Neural progenitor cell (in vitro differentiated cells): ENCODE measurements at regions not wholly inside any gene's neighbourhood (a gene's known extent, or its start where the extent isn't known, plus 50 kb on each side); places are given as distances from the start of the nearest gene placed in this dataset.

Experiments used
- DNase-seq: peaks from one replicate; pipeline ENCODE4 v3.0.0-alpha.2; 2016; ENCODE audit warnings: low spot score
- H2AFZ ChIP-seq: fragments of 200-600 bp; sonication (generic); replicated peaks from 2 replicates; pipeline ENCODE4 v1.6.1; 2016; ENCODE audit warnings: antibody characterized with exemption
- H3F3A ChIP-seq: fragments of 200-600 bp; sonication (generic); 2 replicates; pipeline ENCODE4 v1.6.1; 2016; ENCODE audit warnings: antibody characterized with exemption, low read depth
- H3K27ac ChIP-seq: fragments of 200-600 bp; sonication (generic); 2 replicates; pipeline ENCODE4 v1.5.1; 2016; ENCODE audit warnings: mild to moderate bottlenecking
- H3K27me3 ChIP-seq: fragments of 200-600 bp; sonication (generic); 2 replicates; pipeline ENCODE4 v1.6.1; 2016; ENCODE audit warnings: mild to moderate bottlenecking, moderate library complexity
- H3K36me3 ChIP-seq: fragments of 200-600 bp; sonication (generic); 2 replicates; pipeline ENCODE4 v1.5.1; 2016
- H3K4me1 ChIP-seq: fragments of 200-600 bp; sonication (generic); 2 replicates; pipeline ENCODE4 v1.6.1; 2016; ENCODE audit warnings: mixed run types
- H3K4me2 ChIP-seq: fragments of 200-600 bp; sonication (generic); 2 replicates; pipeline ENCODE4 v1.6.1; 2016
- H3K4me3 ChIP-seq: fragments of 200-600 bp; sonication (generic); 2 replicates; pipeline ENCODE4 v1.5.1; 2016
- H3K79me2 ChIP-seq: fragments of 200-600 bp; sonication (generic); 2 replicates; pipeline ENCODE4 v1.6.1; 2016; ENCODE audit warnings: low read depth
- H3K9ac ChIP-seq: fragments of 200-600 bp; sonication (generic); 2 replicates; pipeline ENCODE4 v1.6.1; 2016
- H3K9me3 ChIP-seq: fragments of 200-600 bp; sonication (generic); 2 replicates; pipeline ENCODE4 v1.5.1; 2016; ENCODE audit warnings: low read depth
- H4K20me1 ChIP-seq: fragments of 200-600 bp; sonication (generic); 2 replicates; pipeline ENCODE4 v1.6.1; 2016; ENCODE audit warnings: low read depth
- H3K27ac Mint-ChIP-seq: 3 replicates; pipeline ENCODE4 v1.8.0; 2021; ENCODE audit warnings: mixed read lengths
- H3K27me3 Mint-ChIP-seq: 2 replicates; pipeline ENCODE4 v1.8.0; 2022; ENCODE audit warnings: low read depth, mild to moderate bottlenecking, inconsistent platforms, moderate library complexity, mixed read lengths; ENCODE audit not compliant: insufficient read depth
- H3K36me3 Mint-ChIP-seq: 3 replicates; pipeline ENCODE4 v1.8.0; 2021; ENCODE audit warnings: mixed read lengths
- H3K4me1 Mint-ChIP-seq: 3 replicates; pipeline ENCODE4 v1.8.0; 2021; ENCODE audit warnings: mixed read lengths
- H3K4me3 Mint-ChIP-seq: 3 replicates; pipeline ENCODE4 v1.8.0; 2021; ENCODE audit warnings: mild to moderate bottlenecking, moderate library complexity, mixed read lengths
- H3K9me3 Mint-ChIP-seq: 3 replicates; pipeline ENCODE4 v1.8.0; 2020; ENCODE audit warnings: mixed read lengths
- EZH2 ChIP-seq: fragments of 200-600 bp; sonication (generic); IDR thresholded peaks from 2 replicates; pipeline ENCODE4 v1.6.1; 2017; ENCODE audit warnings: antibody characterized with exemption, mild to moderate bottlenecking, moderate library complexity
- EZH2phosphoT487 ChIP-seq: fragments of 200-600 bp; sonication (generic); IDR thresholded peaks from 2 replicates; pipeline ENCODE4 v1.6.1; 2017; ENCODE audit warnings: antibody characterized with exemption
- TF ChIP-seq, protein P1 (sequence below): fragments of 200-600 bp; sonication (generic); IDR thresholded peaks from 2 replicates; pipeline ENCODE4 v1.5.1; 2017; ENCODE audit warnings: antibody characterized with exemption, mild to moderate bottlenecking

DNA sequence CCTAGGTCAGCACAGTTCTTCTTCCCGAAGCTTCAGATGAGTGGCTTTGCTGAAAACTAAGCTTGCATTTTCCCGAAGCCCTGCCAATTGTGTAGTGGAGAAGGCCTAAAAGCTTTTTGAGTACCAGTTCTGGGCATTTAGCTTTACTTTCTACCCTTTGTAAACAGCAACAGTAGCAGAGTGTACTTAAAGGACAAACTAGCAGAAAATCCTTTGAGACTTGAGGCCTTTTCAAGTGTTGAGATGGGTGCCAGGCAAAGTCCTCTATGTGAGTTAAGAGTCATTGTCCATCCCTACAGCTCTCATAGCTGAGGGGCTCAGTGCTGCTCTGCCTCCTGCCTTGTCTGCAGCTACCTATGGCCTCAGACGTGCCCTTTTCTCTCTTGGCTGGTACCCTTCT lies 368.2 kb downstream of the CCSER2 start:
- peaks cover 6% of the 10 kb centered on the region for H3K27me3 Mint-ChIP-seq
- no peaks in the 10 kb centered on the region for H4K20me1 ChIP-seq
- H3K4me3 ChIP-seq, result no peak overlapping the region
- no peaks in the 10 kb centered on the region for H3K79me2 ChIP-seq
- no peak overlapping the region for H3K4me2 ChIP-seq
- H3K36me3 Mint-ChIP-seq, result no peaks in the 10 kb centered on the region
- H3K27ac ChIP-seq, result no peak overlapping the region
- TF ChIP-seq EZH2, result no peak
- TF ChIP-seq, protein P1, sequence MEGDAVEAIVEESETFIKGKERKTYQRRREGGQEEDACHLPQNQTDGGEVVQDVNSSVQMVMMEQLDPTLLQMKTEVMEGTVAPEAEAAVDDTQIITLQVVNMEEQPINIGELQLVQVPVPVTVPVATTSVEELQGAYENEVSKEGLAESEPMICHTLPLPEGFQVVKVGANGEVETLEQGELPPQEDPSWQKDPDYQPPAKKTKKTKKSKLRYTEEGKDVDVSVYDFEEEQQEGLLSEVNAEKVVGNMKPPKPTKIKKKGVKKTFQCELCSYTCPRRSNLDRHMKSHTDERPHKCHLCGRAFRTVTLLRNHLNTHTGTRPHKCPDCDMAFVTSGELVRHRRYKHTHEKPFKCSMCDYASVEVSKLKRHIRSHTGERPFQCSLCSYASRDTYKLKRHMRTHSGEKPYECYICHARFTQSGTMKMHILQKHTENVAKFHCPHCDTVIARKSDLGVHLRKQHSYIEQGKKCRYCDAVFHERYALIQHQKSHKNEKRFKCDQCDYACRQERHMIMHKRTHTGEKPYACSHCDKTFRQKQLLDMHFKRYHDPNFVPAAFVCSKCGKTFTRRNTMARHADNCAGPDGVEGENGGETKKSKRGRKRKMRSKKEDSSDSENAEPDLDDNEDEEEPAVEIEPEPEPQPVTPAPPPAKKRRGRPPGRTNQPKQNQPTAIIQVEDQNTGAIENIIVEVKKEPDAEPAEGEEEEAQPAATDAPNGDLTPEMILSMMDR, result no peak
- no peak for TF ChIP-seq EZH2phosphoT487
- H3K9me3 Mint-ChIP-seq, result peaks cover 8% of the 10 kb centered on the region
- no peak overlapping the region for H3K4me3 Mint-ChIP-seq
- no peaks in the 10 kb centered on the region for H3K36me3 ChIP-seq
- peak overlapping the region; percentile 77 for H2AFZ ChIP-seq
- no peaks in the 10 kb centered on the region for H3F3A ChIP-seq
- no peaks in the 10 kb centered on the region for H3K4me1 ChIP-seq
- H3K4me1 Mint-ChIP-seq, result peaks cover 8% of the 10 kb centered on the region
- no peak overlapping the region for H3K27ac Mint-ChIP-seq
- no peak for DNase-seq
- H3K9me3 ChIP-seq, result no peaks in the 10 kb centered on the region
- no peaks in the 10 kb centered on the region for H3K27me3 ChIP-seq
- H3K9ac ChIP-seq, result no peak overlapping the region

DNA sequence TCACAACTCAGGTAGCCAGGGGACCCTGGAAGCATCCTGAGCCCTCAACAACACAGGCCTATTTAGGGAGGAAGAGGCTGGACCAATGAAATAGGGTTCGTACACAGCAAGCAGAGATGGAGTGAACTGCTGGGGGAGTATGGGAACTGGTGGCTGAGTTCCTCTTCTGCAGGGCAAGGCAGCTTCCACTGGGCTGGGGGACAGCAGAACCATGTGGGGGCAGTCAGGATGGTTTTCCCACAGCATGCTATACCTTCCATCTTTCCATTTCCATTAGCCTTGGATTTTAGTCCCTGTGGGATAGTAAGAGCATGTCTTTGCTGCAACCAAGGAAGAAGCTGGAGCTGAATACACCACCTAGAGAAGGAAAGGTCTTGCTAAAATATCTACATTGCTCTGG lies 370.6 kb downstream of the CCSER2 start:
- Histone ChIP-seq H3K9ac (no peak overlapping the region), H3F3A (no peaks in the 10 kb centered on the region), H3K79me2 (no peaks in the 10 kb centered on the region), H3K27me3 (no peaks in the 10 kb centered on the region), H3K4me3 (no peak overlapping the region), H2AFZ (no peak overlapping the region), H3K4me2 (no peak overlapping the region), H3K36me3 (no peaks in the 10 kb centered on the region), H3K9me3 (no peaks in the 10 kb centered on the region), H4K20me1 (no peaks in the 10 kb centered on the region), H3K4me1 (no peaks in the 10 kb centered on the region), H3K27ac (no peak overlapping the region)
- no peak for TF ChIP-seq EZH2
- TF ChIP-seq EZH2phosphoT487, result no peak
- TF ChIP-seq, protein P1, result no peak
- Mint-ChIP-seq H3K4me3 (no peak overlapping the region), H3K27me3 (peaks cover 6% of the 10 kb centered on the region), H3K9me3 (no peaks in the 10 kb centered on the region), H3K27ac (no peak overlapping the region), H3K4me1 (peaks cover 8% of the 10 kb centered on the region), H3K36me3 (no peaks in the 10 kb centered on the region)
- DNase-seq, result no peak

DNA sequence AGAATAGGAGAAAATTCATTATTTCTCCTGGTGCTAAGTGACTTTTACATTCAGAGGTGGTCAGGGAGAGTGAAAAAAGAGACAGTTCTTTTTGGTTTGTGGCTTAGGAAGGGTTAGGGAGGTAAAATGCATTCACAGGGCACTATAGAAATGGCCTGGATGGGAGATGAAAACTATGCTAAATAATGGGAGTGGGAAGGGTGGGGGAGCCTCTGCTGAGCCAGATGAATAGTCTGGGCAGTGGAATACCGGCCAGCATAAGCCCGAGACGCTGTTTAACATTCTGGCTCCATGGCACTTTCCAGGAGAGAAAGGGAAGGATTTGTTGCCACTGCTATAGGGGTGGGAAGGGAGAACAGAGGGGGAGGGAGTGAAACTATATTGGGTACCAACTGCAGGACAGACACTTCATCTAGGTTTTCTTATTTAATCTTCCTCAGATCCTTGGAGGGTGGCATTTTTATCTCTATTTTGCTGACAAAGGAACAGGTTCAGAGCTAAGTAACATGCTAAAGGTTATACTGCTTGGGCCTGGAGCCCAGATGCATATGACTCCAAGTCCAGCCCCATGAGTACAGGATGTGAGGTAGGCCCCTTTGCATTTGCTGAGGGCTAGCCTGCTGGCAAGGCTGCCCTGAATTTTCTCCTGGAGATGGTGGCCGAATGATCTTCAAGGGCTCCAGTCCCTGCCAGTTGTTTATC lies 372.4 kb downstream of the CCSER2 start:
- Histone ChIP-seq H3K4me3 (no peak overlapping the region), H3K36me3 (no peaks in the 10 kb centered on the region), H4K20me1 (no peaks in the 10 kb centered on the region), H3F3A (no peaks in the 10 kb centered on the region), H3K27me3 (no peaks in the 10 kb centered on the region), H2AFZ (no peak overlapping the region), H3K9ac (no peak overlapping the region), H3K79me2 (no peaks in the 10 kb centered on the region), H3K4me1 (no peaks in the 10 kb centered on the region), H3K4me2 (no peak overlapping the region), H3K9me3 (no peaks in the 10 kb centered on the region), H3K27ac (no peak overlapping the region)
- Mint-ChIP-seq H3K9me3 (no peaks in the 10 kb centered on the region), H3K36me3 (no peaks in the 10 kb centered on the region), H3K4me1 (peaks cover 10% of the 10 kb centered on the region), H3K27ac (no peak overlapping the region), H3K27me3 (peaks cover 8% of the 10 kb centered on the region), H3K4me3 (no peak overlapping the region)
- TF ChIP-seq EZH2phosphoT487 (no peak), EZH2 (no peak)
- TF ChIP-seq, protein P1, result no peak
- no peak for DNase-seq
